ENCODE measurements at regions not wholly inside any gene's neighbourhood (a gene's known extent, or its start where the extent isn't known, plus 50 kb on each side); places are given as distances from the start of the nearest gene placed in this dataset.

DNA sequence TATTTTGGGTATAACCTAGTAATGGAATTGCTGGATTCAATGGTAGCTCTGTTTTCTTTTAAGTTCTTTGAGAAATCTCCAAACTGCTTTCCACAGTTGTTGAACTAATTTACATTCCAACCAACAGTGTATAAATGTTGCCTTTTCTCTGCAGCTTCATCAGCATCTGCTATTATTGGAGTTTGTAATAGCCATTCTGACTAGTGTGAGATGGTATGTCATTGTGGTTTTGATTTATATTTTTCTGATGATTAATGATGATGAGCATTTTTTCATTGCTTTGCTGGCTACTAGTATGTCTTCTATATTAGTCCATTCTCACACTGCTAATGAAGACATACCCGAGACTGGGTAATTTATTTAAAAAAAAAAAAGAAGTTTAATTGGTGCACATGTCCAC is 248.6 kb upstream of the MAGI2 start:
- TF ChIP-seq, protein P1, sequence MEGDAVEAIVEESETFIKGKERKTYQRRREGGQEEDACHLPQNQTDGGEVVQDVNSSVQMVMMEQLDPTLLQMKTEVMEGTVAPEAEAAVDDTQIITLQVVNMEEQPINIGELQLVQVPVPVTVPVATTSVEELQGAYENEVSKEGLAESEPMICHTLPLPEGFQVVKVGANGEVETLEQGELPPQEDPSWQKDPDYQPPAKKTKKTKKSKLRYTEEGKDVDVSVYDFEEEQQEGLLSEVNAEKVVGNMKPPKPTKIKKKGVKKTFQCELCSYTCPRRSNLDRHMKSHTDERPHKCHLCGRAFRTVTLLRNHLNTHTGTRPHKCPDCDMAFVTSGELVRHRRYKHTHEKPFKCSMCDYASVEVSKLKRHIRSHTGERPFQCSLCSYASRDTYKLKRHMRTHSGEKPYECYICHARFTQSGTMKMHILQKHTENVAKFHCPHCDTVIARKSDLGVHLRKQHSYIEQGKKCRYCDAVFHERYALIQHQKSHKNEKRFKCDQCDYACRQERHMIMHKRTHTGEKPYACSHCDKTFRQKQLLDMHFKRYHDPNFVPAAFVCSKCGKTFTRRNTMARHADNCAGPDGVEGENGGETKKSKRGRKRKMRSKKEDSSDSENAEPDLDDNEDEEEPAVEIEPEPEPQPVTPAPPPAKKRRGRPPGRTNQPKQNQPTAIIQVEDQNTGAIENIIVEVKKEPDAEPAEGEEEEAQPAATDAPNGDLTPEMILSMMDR (IDR thresholded peaks at IDR 0.05 in 4 of 5, conservative IDR thresholded peaks at IDR 0.05 in 1 of 5), result no peak
- no peak for TF ChIP-seq POLR2A (IDR thresholded peaks at IDR 0.05)

Measured in gastrocnemius medialis (tissue), 4 donors.